PC-3 (cell line): ENCODE measurements at regions not wholly inside any gene's neighbourhood (a gene's known extent, or its start where the extent isn't known, plus 50 kb on each side); places are given as distances from the start of the nearest gene placed in this dataset.

Experiments
- ATAC-seq: fragments of 200-7000 bp; cut with Tn5 transposase; 2 replicates; pipeline ENCODE4 v1.9.1; 2020; ENCODE audit warnings: mild to moderate bottlenecking, moderate library complexity
- BruUV-seq: library from RNA; stranded (reverse); fragments of 400-500 nt; replicated peaks from 2 replicates; lab custom pipeline; 2021; lab: Mats Ljungman, UMichigan
- CTCF ChIA-PET: fragments of 300-600 bp; sonication (Branson Sonifier 250); formaldehyde crosslinking; loops from one replicate; lab custom pipeline; 2022; ENCODE audit warnings: antibody characterized with exemption; lab: Charles Lee
- POLR2A ChIA-PET: fragments of 300-600 bp; sonication (Branson Sonifier 250); formaldehyde crosslinking; loops from one replicate; lab custom pipeline; 2022; ENCODE audit warnings: antibody characterized with exemption; ENCODE audit not compliant: unreplicated experiment; lab: Charles Lee
- DNase-seq: peaks from one replicate; pipeline ENCODE4 v3.0.0-alpha.2; 2015
- H2AFZ ChIP-seq: fragments of 300-600 bp; sonication (generic); 2 replicates; pipeline ENCODE4 v1.6.0; 2016; ENCODE audit warnings: antibody characterized with exemption, low read length
- H3F3A ChIP-seq: fragments of 300-600 bp; sonication (generic); one replicate; pipeline ENCODE4 v1.6.0; 2017; ENCODE audit warnings: antibody characterized with exemption, low read length, control low read depth, mild to moderate bottlenecking; ENCODE audit not compliant: unreplicated experiment
- H3K27ac ChIP-seq: fragments of 300-600 bp; sonication (generic); 2 replicates; pipeline ENCODE4 v1.5.1; 2016; ENCODE audit warnings: mild to moderate bottlenecking, low read length
- H3K27me3 ChIP-seq: fragments of 300-600 bp; sonication (generic); 2 replicates; pipeline ENCODE4 v1.6.1; 2016; ENCODE audit warnings: low read length, mixed read lengths
- H3K36me3 ChIP-seq: fragments of 300-600 bp; sonication (generic); 2 replicates; pipeline ENCODE4 v1.6.1; 2016; ENCODE audit warnings: low read depth, mixed run types, low read length, mixed read lengths
- H3K4me1 ChIP-seq: fragments of 300-600 bp; sonication (generic); 2 replicates; pipeline ENCODE4 v1.5.1; 2016; ENCODE audit warnings: low read length; ENCODE audit not compliant: insufficient read depth
- H3K4me2 ChIP-seq: fragments of 300-600 bp; sonication (generic); 2 replicates; pipeline ENCODE4 v1.6.0; 2016; ENCODE audit warnings: low read length
- H3K4me3 ChIP-seq: fragments of 300-600 bp; sonication (generic); 2 replicates; pipeline ENCODE4 v1.5.1; 2016; ENCODE audit warnings: mild to moderate bottlenecking, low read length, mixed read lengths
- H3K79me2 ChIP-seq: fragments of 300-600 bp; sonication (generic); 2 replicates; pipeline ENCODE4 v1.6.1; 2017; ENCODE audit warnings: low read length, mixed read lengths
- H3K9ac ChIP-seq: fragments of 300-600 bp; sonication (generic); 2 replicates; pipeline ENCODE4 v1.6.0; 2016; ENCODE audit warnings: mild to moderate bottlenecking, low read length
- H3K9me2 ChIP-seq: fragments of 300-600 bp; sonication (generic); replicated peaks from 2 replicates; pipeline ENCODE4 v1.6.1; 2016; ENCODE audit warnings: mixed run types, low read length, mixed read lengths
- H3K9me3 ChIP-seq: fragments of 300-600 bp; sonication (generic); 2 replicates; pipeline ENCODE4 v1.6.1; 2016; ENCODE audit warnings: low read length, mixed read lengths
- H4K20me1 ChIP-seq: fragments of 300-600 bp; sonication (generic); 2 replicates; pipeline ENCODE4 v1.6.1; 2016; ENCODE audit warnings: low read length, mixed read lengths
- CTCF ChIP-seq: fragments of 300-600 bp; sonication (generic); conservative IDR thresholded peaks from 2 replicates; pipeline ENCODE4 v1.5.1; 2017; ENCODE audit warnings: antibody characterized with exemption, low read depth, mild to moderate bottlenecking, low read length
- EZH2 ChIP-seq: fragments of 300-600 bp; sonication (generic); IDR thresholded peaks from one replicate; pipeline ENCODE4 v1.6.1; 2017; ENCODE audit warnings: antibody characterized with exemption, mild to moderate bottlenecking, low read length; ENCODE audit not compliant: unreplicated experiment
- EZH2phosphoT487 ChIP-seq: fragments of 300-600 bp; sonication (generic); IDR thresholded peaks from 2 replicates; pipeline ENCODE4 v1.6.1; 2018; ENCODE audit warnings: mild to moderate bottlenecking, antibody characterized with exemption, low read length, borderline replicate concordance
- intact Hi-C: fragments of 100-400 bp; cut with micrococcal nuclease; formaldehyde crosslinking; loops from 2 replicates; pipeline ENCODE4 v1.9.0; 2023

- H3K4me3 ChIP-seq, result no peak overlapping the region
- H4K20me1 ChIP-seq, result no peaks in the 10 kb centered on the region
- H3K9me2 ChIP-seq, result no peaks in the 10 kb centered on the region
- no peaks in the 10 kb centered on the region for H3K9me3 ChIP-seq
- no peak overlapping the region for H3K27ac ChIP-seq
- DNase-seq (peak; percentile 30), ATAC-seq (peak; percentile 84)
- no peaks in the 10 kb centered on the region for H3K36me3 ChIP-seq
- H2AFZ ChIP-seq, result no peak overlapping the region
- no TSS peak for BruUV-seq
- no peaks in the 10 kb centered on the region for H3F3A ChIP-seq
- ChIA-PET POLR2A (no interaction called here), CTCF (no interaction called here)
- no peaks in the 10 kb centered on the region for H3K27me3 ChIP-seq
- TF ChIP-seq EZH2phosphoT487 (no peak), EZH2 (no peak), CTCF (no peak)
- peaks cover 7% of the 10 kb centered on the region; the same call in 1 of the 2 replicates for H3K4me1 ChIP-seq
- intact Hi-C loops, result no loop called here
- H3K79me2 ChIP-seq, result no peaks in the 10 kb centered on the region
- H3K9ac ChIP-seq, result no peak overlapping the region
- H3K4me2 ChIP-seq, result no peak overlapping the region
Measured at GRCh38 chr6:118748311-118749062, 97.1 kb upstream of the CEP85L start.

- DNase-seq, result no peak
- intact Hi-C loops, result no loop called here
- no peak overlapping the region for H3K4me2 ChIP-seq
- no peak overlapping the region for H3K9ac ChIP-seq
- H3K4me1 ChIP-seq, result peaks cover 7% of the 10 kb centered on the region; the same call in 1 of the 2 replicates
- no peaks in the 10 kb centered on the region for H3K9me2 ChIP-seq
- H3F3A ChIP-seq, result no peaks in the 10 kb centered on the region
- no peaks in the 10 kb centered on the region for H3K79me2 ChIP-seq
- no peaks in the 10 kb centered on the region for H3K9me3 ChIP-seq
- ATAC-seq, result no peak
- ChIA-PET CTCF (no interaction called here), POLR2A (no interaction called here)
- H3K27ac ChIP-seq, result no peak overlapping the region
- H3K27me3 ChIP-seq, result no peaks in the 10 kb centered on the region
- no peaks in the 10 kb centered on the region for H3K36me3 ChIP-seq
- TF ChIP-seq CTCF, result no peak
- TF ChIP-seq EZH2, result no peak
- no peak for TF ChIP-seq EZH2phosphoT487
- H3K4me3 ChIP-seq, result no peak overlapping the region
- BruUV-seq, result no TSS peak
- H2AFZ ChIP-seq, result no peak overlapping the region
- H4K20me1 ChIP-seq, result no peaks in the 10 kb centered on the region
Measured at GRCh38 chr6:118746825-118747174, 95.4 kb upstream of the CEP85L start.

GRCh38 chr6:118746145-118746824, 94.9 kb upstream of the CEP85L start:
- TF ChIP-seq CTCF (no peak), EZH2 (no peak), EZH2phosphoT487 (no peak)
- no peaks in the 10 kb centered on the region for H3K36me3 ChIP-seq
- no peaks in the 10 kb centered on the region for H3K9me2 ChIP-seq
- no peaks in the 10 kb centered on the region for H3K9me3 ChIP-seq
- intact Hi-C loops, result no loop called here
- H3K27me3 ChIP-seq, result no peaks in the 10 kb centered on the region
- no peak overlapping the region for H3K4me3 ChIP-seq
- no peak overlapping the region for H2AFZ ChIP-seq
- H4K20me1 ChIP-seq, result no peaks in the 10 kb centered on the region
- peaks cover 7% of the 10 kb centered on the region; the same call in 1 of the 2 replicates for H3K4me1 ChIP-seq
- BruUV-seq, result no TSS peak
- CTCF ChIA-PET, result no interaction called here
- H3K9ac ChIP-seq, result no peak overlapping the region
- DNase-seq, result no peak
- H3K79me2 ChIP-seq, result no peaks in the 10 kb centered on the region
- no peak overlapping the region for H3K27ac ChIP-seq
- H3K4me2 ChIP-seq, result no peak overlapping the region
- no peaks in the 10 kb centered on the region for H3F3A ChIP-seq
- POLR2A ChIA-PET, result no interaction called here
- no peak for ATAC-seq
